HG03025 (cell line): ENCODE measurements at regions not wholly inside any gene's neighbourhood (a gene's known extent, or its start where the extent isn't known, plus 50 kb on each side); places are given as distances from the start of the nearest gene placed in this dataset.

ENCODE experiments used
- ATAC-seq: cut with Tn5 transposase; IDR thresholded peaks from one replicate; pipeline ENCODE4 v1.9.1; 2021; ENCODE audit warnings: mild to moderate bottlenecking, moderate library complexity; ENCODE audit not compliant: unreplicated experiment, low FRiP score

GRCh38 chr21:25385911-25386474, 221.3 kb downstream of the MRPL39 start:
- ATAC-seq, result no peak

- no peak for ATAC-seq
Observed at GRCh38 chr21:25385341-25385740, 221.9 kb downstream of the MRPL39 start.

- no peak for ATAC-seq
Observed at GRCh38 chr21:25384782-25385181, 222.5 kb downstream of the MRPL39 start.

GRCh38 chr21:25383545-25383944, 223.7 kb downstream of the MRPL39 start:
- ATAC-seq, result no peak

GRCh38 chr21:25381936-25382452, 225.3 kb downstream of the MRPL39 start:
- no peak for ATAC-seq

- ATAC-seq, result no peak
Observed at GRCh38 chr21:25375675-25376074, 231.6 kb downstream of the MRPL39 start.

- no peak for ATAC-seq
Observed at GRCh38 chr21:25373126-25374082, 233.9 kb downstream of the MRPL39 start.

- ATAC-seq, result no peak
Observed at GRCh38 chr21:25371841-25372425, 235.3 kb downstream of the MRPL39 start.

- ATAC-seq, result no peak
Observed at GRCh38 chr21:25370311-25370744, 237.0 kb downstream of the MRPL39 start.

- ATAC-seq, result no peak
Observed at GRCh38 chr21:25369524-25370300, 237.6 kb downstream of the MRPL39 start.

- no peak for ATAC-seq
Observed at GRCh38 chr21:25368531-25368930, 238.8 kb downstream of the MRPL39 start.

- no peak for ATAC-seq
Observed at GRCh38 chr21:25366116-25366515, 241.2 kb downstream of the MRPL39 start.

- ATAC-seq, result no peak
Observed at GRCh38 chr21:25362375-25363267, 244.7 kb downstream of the MRPL39 start.

- ATAC-seq, result no peak
Observed at GRCh38 chr21:25361765-25362164, 245.5 kb downstream of the MRPL39 start.

- no peak for ATAC-seq
Observed at GRCh38 chr21:25361097-25361496, 246.2 kb downstream of the MRPL39 start.

- no peak for ATAC-seq
Observed at GRCh38 chr21:25360593-25360992, 246.7 kb downstream of the MRPL39 start.

GRCh38 chr21:25359724-25360123, 247.6 kb downstream of the MRPL39 start:
- no peak for ATAC-seq

- ATAC-seq, result no peak
Observed at GRCh38 chr21:25350056-25350455, 257.2 kb downstream of the MRPL39 start.

- no peak for ATAC-seq
Observed at GRCh38 chr21:25343774-25344545, 263.3 kb downstream of the MRPL39 start.
